Limb (tissue), 2 donors: ENCODE measurements at regions not wholly inside any gene's neighbourhood (a gene's known extent, or its start where the extent isn't known, plus 50 kb on each side); places are given as distances from the start of the nearest gene placed in this dataset.
A peak's percentile ranks its signal among the peaks of the same experiment; 100 is the strongest.

ENCODE experiments used
- DNase-seq, 2 donors: peaks; one replicate each; pipeline ENCODE4 v3.0.0-alpha.2; 2016; ENCODE audit errors: extremely low spot score in 2 of 2

- DNase-seq: no peak
These were observed 52.5 kb upstream of the RPL34 start for GRCh38 chr4:108567831-108568230.

DNA sequence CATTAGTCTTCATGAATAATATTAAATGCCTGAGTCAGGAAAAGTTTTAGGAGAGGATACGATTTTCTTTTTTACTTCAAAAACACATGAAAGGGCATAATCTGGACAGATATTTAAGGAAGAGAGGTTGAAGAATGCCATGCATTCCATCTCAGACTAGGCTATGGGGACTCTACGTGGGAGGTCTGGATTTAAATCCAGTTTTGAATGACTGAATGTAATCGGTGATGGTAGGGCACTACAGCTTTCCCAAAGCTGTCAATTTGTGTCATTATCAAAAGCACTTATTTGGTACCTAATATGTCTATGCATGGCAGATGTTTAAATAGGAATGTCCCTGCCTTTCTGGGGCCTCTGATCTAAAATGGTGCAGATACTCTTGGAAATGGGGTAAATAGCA is 59.3 kb upstream of the RPL34 start:
- DNase-seq: no peak

- DNase-seq: peak in 1 of 2 donors; percentile 30
These were observed 59.8 kb upstream of the RPL34 start for GRCh38 chr4:108560616-108561015.

- no peak for DNase-seq
These were observed 60.5 kb upstream of the RPL34 start for GRCh38 chr4:108559911-108560310.

- no peak for DNase-seq
These were observed 61.1 kb upstream of the RPL34 start for GRCh38 chr4:108559068-108559793.

GRCh38 chr4:108556588-108557200 is 63.7 kb upstream of the RPL34 start:
- no peak for DNase-seq

- DNase-seq: no peak
These were observed 64.2 kb upstream of the RPL34 start for GRCh38 chr4:108556166-108556565.

DNA sequence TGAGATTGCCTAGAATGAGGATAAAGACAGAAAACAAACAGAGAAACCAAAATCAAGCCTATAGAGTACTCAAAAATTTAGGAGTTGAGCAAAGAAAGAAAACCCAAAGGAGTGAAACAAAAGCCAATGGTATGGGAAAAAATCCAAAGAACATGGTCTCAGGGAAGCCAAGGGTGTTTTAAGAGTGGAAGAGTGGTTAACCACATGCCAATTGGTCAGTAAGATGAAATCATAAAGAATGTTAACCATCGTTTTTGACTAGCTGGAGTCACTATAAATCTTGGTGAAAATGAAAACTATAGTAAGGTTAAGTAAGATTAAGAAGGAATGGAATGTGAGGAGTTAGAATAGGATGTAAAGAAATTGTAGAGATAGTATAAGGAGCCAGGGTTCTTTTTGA is 64.7 kb upstream of the RPL34 start:
- DNase-seq: no peak

- DNase-seq: no peak
These were observed 72.7 kb upstream of the RPL34 start for GRCh38 chr4:108547682-108548081.

- no peak for DNase-seq
These were observed 73.6 kb upstream of the RPL34 start for GRCh38 chr4:108546728-108547127.

GRCh38 chr4:108544481-108544880 is 75.9 kb upstream of the RPL34 start:
- DNase-seq: no peak

GRCh38 chr4:108543359-108543968 is 76.9 kb upstream of the RPL34 start:
- no peak for DNase-seq

DNA sequence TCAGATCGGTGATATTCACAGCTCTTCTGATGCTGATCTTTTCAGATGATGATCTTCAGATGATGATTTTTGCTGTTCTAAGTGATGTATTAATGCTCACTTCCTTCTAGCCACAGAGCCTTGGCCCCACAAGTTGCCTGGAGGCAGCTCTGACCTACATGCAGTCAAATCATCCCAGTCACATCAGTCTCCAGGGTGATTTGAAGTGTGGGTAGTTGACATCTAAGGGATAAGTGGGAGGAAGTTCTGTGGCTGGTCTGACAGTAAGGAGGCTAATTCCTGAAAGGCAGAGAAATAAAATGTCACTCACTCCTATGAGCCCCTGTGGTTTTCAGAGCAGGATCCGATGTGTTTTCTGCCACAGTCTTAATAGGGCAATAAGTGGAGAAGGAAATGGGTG is 79.8 kb upstream of the RPL34 start:
- DNase-seq: no peak

- no peak for DNase-seq
These were observed 83.8 kb upstream of the RPL34 start for GRCh38 chr4:108536577-108536976.

GRCh38 chr4:108535757-108536156 is 84.6 kb upstream of the RPL34 start:
- no peak for DNase-seq

GRCh38 chr4:108533876-108534275 is 86.5 kb upstream of the RPL34 start:
- DNase-seq: no peak

GRCh38 chr4:108533245-108533844 is 87.0 kb upstream of the RPL34 start:
- DNase-seq: no peak

DNA sequence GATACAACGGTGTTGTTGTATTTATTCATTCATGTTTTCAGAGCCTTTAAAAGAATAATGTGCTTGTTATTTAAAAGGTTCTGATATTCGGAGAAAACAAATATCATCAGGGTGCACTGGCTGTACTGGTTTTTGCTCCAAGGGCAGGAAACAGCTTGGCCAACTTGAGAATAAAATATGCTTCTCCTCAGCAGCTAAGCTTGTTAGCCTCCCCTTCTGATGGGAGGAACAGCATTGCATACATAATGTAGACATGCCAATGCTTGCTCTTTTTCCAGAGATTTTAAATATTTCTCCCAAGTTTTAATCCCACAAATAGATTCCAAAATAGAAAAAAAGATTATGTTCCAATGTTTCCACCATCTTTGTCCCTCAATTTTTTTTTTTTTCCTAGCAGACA is 87.6 kb upstream of the RPL34 start:
- no peak for DNase-seq

- no peak for DNase-seq
These were observed 88.2 kb upstream of the RPL34 start for GRCh38 chr4:108532187-108532586.

DNA sequence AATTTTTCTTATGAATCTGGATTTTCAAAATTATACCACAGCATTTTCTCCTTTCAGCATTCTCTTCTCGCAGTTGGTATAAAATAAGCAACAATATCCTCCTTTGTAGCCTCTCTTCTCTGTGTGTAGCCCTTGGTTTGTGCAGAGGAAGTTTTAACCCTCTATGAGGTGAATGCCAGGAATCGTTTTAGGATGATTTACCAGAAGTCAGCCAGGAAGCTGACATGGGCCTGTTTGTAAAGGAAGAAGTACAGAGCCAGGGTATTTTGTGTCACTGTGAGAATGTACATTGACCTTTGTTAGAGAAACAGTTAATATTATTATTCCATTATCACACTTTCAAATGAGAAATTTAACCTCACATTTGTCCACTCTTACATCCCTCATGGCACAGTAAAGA is 88.9 kb upstream of the RPL34 start:
- DNase-seq: no peak

DNA sequence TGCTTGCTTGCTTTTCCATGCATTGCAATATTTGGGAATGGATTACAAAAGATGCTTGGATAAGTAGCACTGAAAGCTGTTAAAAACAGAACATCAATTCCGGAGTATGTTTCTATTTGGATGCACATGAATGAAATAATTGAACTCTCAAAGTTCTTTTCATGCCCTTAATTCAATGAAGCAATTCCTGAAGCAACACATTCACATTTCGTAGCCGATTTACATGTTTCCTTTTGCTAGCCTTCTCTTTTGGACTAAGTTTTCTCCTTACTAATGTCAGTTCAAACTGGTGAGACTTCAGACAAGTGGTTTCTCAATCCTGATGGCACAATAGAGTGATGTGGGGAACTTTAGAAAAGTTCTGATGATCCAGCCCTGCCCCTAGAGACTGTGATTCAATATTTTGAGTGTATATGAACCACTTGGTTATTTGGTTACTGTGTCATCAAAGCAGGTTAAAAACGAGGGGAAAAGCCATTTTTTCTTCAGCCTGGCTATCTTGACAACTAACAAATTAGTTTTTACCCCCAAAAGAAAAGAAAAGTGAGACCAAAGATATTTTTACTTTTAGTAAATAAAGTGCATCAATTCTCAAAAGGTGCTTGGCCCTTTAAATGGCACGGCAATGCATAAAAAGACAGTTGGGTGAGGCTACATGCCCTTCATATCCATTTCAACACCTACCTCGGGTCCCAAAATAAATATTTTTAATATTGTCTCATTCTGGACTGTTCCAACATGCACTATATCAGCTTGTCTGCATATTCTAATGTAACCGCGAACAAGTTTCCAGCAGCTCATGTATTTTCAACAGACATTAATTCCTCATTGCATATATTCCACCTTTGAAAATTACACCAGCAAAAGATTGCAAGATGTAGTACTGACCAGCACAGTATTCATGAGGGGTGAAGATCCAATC is 90.1 kb upstream of the RPL34 start:
- no peak for DNase-seq

GRCh38 chr4:108529102-108529501 is 91.3 kb upstream of the RPL34 start:
- no peak for DNase-seq
